ENCODE measurements at regions not wholly inside any gene's neighbourhood (a gene's known extent, or its start where the extent isn't known, plus 50 kb on each side); places are given as distances from the start of the nearest gene placed in this dataset.

DNA sequence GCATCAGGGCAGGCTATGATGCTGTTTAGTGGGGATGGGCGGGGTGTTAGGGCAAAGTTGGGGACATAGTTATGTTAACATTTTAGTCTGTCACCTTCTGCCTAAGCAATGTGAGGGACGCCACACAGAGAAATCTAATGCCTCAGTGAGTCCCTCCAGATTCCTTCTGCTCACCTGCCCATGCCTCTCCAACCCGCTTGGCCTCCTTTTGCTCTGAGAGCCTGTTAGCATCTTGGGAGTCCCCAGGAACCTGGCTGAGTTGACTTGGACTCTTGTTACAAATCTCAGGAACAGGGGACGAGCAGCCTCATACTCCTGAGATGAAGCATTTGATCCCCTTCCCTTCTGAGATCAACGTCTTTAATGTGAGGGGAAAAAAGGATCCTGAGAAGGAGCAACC, 336.8 kb downstream of the CCSER2 start:
- H3K36me3 ChIP-seq (replicated peaks in 1 of 2; ENCODE audit: insufficient read depth in 1 of 2, low read depth in 2 of 2): no peaks in the 10 kb centered on the region
- no peak overlapping the region for H3K27ac ChIP-seq
- intact Hi-C loops (cut with DNase I): no loop called here
- TF ChIP-seq POLR2A (IDR thresholded peaks at IDR 0.05): no peak
- TF ChIP-seq, protein P1, sequence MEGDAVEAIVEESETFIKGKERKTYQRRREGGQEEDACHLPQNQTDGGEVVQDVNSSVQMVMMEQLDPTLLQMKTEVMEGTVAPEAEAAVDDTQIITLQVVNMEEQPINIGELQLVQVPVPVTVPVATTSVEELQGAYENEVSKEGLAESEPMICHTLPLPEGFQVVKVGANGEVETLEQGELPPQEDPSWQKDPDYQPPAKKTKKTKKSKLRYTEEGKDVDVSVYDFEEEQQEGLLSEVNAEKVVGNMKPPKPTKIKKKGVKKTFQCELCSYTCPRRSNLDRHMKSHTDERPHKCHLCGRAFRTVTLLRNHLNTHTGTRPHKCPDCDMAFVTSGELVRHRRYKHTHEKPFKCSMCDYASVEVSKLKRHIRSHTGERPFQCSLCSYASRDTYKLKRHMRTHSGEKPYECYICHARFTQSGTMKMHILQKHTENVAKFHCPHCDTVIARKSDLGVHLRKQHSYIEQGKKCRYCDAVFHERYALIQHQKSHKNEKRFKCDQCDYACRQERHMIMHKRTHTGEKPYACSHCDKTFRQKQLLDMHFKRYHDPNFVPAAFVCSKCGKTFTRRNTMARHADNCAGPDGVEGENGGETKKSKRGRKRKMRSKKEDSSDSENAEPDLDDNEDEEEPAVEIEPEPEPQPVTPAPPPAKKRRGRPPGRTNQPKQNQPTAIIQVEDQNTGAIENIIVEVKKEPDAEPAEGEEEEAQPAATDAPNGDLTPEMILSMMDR (IDR thresholded peaks at IDR 0.05): no peak
- no peaks in the 10 kb centered on the region for H3K27me3 ChIP-seq
- H3K9me3 ChIP-seq: no peaks in the 10 kb centered on the region
- 53 to 61% methylated on average over 5 of the region's 5 CpGs for WGBS, 2 donors
- H3K4me1 ChIP-seq: no peaks in the 10 kb centered on the region
- H3K4me3 ChIP-seq: no peak overlapping the region
- DNase-seq (no peak), ATAC-seq (no peak)

- 41 to 48% methylated on average over 9 of the region's 9 CpGs for WGBS, 2 donors
- ATAC-seq (no peak), DNase-seq (peak in 2 of 4 donors; percentile 26 to 30)
These were observed 337.6 kb downstream of the CCSER2 start for GRCh38 chr10:84665883-84666463.

GRCh38 chr10:84668186-84668763, 339.9 kb downstream of the CCSER2 start:
- no peak overlapping the region for H3K27ac ChIP-seq
- no peaks in the 10 kb centered on the region for H3K9me3 ChIP-seq
- H3K4me1 ChIP-seq: no peaks in the 10 kb centered on the region
- TF ChIP-seq POLR2A (IDR thresholded peaks at IDR 0.05): no peak
- TF ChIP-seq, protein P1 (IDR thresholded peaks at IDR 0.05): no peak
- H3K27me3 ChIP-seq: no peaks in the 10 kb centered on the region
- DNase-seq (no peak), ATAC-seq (no peak)
- no peaks in the 10 kb centered on the region for H3K36me3 ChIP-seq (replicated peaks in 1 of 2; ENCODE audit: insufficient read depth in 1 of 2, low read depth in 2 of 2)
- 50 to 53% methylated on average over 5 of the region's 5 CpGs for WGBS, 2 donors
- intact Hi-C loops (cut with DNase I): no loop called here
- no peak overlapping the region for H3K4me3 ChIP-seq

More at GRCh38 chr10:84665883-84666463, 337.6 kb downstream of the CCSER2 start:
- TF ChIP-seq, protein P1 (IDR thresholded peaks at IDR 0.05): peak in 6 of 7 experiments; percentile 13 to 33 (median 28)
- no peak for TF ChIP-seq POLR2A (IDR thresholded peaks at IDR 0.05)
- H3K27ac ChIP-seq: no peak overlapping the region
- H3K27me3 ChIP-seq: no peaks in the 10 kb centered on the region
- no peak overlapping the region for H3K4me3 ChIP-seq
- H3K9me3 ChIP-seq: no peaks in the 10 kb centered on the region
- no peaks in the 10 kb centered on the region for H3K36me3 ChIP-seq (replicated peaks in 1 of 2; ENCODE audit: insufficient read depth in 1 of 2, low read depth in 2 of 2)
- intact Hi-C loops (cut with DNase I): no loop called here
- no peaks in the 10 kb centered on the region for H3K4me1 ChIP-seq

DNA sequence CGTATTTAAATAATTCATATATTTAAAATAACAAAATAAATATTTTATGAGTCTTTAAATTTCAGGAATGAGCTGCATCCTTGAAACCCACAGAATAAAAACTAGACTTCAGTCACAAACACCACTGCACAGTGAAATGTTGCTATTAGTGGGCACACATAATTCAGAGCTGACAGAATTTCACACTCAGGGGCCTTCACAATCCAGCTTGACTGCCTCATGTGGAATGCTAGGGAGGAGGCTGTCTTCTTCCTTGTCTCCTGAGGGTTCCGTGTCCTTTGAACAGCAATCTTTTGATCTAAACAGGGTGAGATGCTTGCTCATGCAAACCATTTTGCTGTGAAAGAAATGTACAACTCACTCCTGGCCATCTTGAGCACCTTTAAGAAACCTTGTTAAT, 346.7 kb downstream of the CCSER2 start:
- Histone ChIP-seq H3K27me3 (no peaks in the 10 kb centered on the region), H3K9me3 (no peaks in the 10 kb centered on the region), H3K27ac (no peak overlapping the region), H3K4me1 (no peaks in the 10 kb centered on the region), H3K4me3 (no peak overlapping the region), H3K36me3 (replicated peaks in 1 of 2; ENCODE audit: insufficient read depth in 1 of 2, low read depth in 2 of 2) (no peaks in the 10 kb centered on the region)
- intact Hi-C loops (cut with DNase I): no loop called here
- TF ChIP-seq, protein P1 (IDR thresholded peaks at IDR 0.05): no peak
- TF ChIP-seq POLR2A (IDR thresholded peaks at IDR 0.05): no peak
- 59% methylated on average over 2 of the region's 2 CpGs for WGBS, 2 donors
- DNase-seq: no peak
- ATAC-seq: no peak

DNA sequence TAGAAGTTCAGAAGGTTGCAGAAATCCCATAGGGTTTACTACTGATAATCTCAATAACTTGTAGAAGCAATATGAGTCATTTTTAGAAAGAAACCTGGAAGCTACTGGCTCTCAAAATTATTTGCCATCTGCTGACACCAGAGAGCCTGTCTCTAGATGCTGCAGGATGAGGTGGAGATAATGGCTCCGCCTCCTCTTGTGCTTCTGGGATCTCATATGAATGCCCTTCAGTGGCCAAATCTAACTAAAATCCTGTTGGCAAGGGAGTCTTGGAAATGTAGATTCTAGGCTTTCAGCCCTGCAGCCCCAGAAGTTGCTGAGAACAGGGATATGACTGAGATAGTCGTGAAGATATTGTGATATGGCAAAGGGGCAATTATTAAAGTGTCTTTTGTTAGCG, 348.1 kb downstream of the CCSER2 start:
- no peaks in the 10 kb centered on the region for H3K4me1 ChIP-seq
- no peaks in the 10 kb centered on the region for H3K9me3 ChIP-seq
- 66 to 71% methylated on average over 3 of the region's 3 CpGs for WGBS, 2 donors
- no peak overlapping the region for H3K4me3 ChIP-seq
- DNase-seq: no peak
- no peak overlapping the region for H3K27ac ChIP-seq
- intact Hi-C loops (cut with DNase I): no loop called here
- no peak for ATAC-seq
- no peaks in the 10 kb centered on the region for H3K36me3 ChIP-seq (replicated peaks in 1 of 2; ENCODE audit: insufficient read depth in 1 of 2, low read depth in 2 of 2)
- H3K27me3 ChIP-seq: no peaks in the 10 kb centered on the region
- TF ChIP-seq, protein P1 (IDR thresholded peaks at IDR 0.05): no peak
- no peak for TF ChIP-seq POLR2A (IDR thresholded peaks at IDR 0.05)
